ENCODE measurements at regions not wholly inside any gene's neighbourhood (a gene's known extent, or its start where the extent isn't known, plus 50 kb on each side); places are given as distances from the start of the nearest gene placed in this dataset.

GRCh38 chr14:87282266-87282665, 710.7 kb downstream of the GALC start:
- TF ChIP-seq CTCF (IDR thresholded peaks at IDR 0.05) (no peak), POLR2A (IDR thresholded peaks at IDR 0.05) (no peak)

All from right lobe of liver (tissue), 4 donors.